Keratinocyte (primary cell): ENCODE measurements at regions not wholly inside any gene's neighbourhood (a gene's known extent, or its start where the extent isn't known, plus 50 kb on each side); places are given as distances from the start of the nearest gene placed in this dataset.

Experiments
- DNase-seq: peaks from one replicate; pipeline ENCODE4 v3.0.0-alpha.2; 2011; ENCODE audit warnings: low read depth, missing footprints, low spot score
- FAIRE-seq: peaks from 2 replicates; lab custom pipeline; 2011; peaks lifted over from hg19 to GRCh38; lab: Jason Lieb, UNC
- H2AFZ ChIP-seq: 2 replicates; pipeline ENCODE4 v1.6.0; 2012; ENCODE audit warnings: low read length, control low read depth, inconsistent platforms; ENCODE audit not compliant: control insufficient read depth
- H3K27ac ChIP-seq: 2 replicates; pipeline ENCODE4 v1.5.1; 2011; ENCODE audit warnings: low read length; ENCODE audit not compliant: control insufficient read depth, insufficient read depth
- H3K27me3 ChIP-seq: 3 replicates; pipeline ENCODE4 v1.6.0; 2011; ENCODE audit warnings: low read length; ENCODE audit not compliant: control insufficient read depth, insufficient read depth; ENCODE audit errors: extremely low read depth
- H3K36me3 ChIP-seq, 2 experiments: 2 replicates in 1 of 2; 3 replicates in 1 of 2; pipeline ENCODE4 v1.5.1; 2011; ENCODE audit warnings: low read length in 2 of 2, mild to moderate bottlenecking in 1 of 2; ENCODE audit not compliant: control insufficient read depth in 2 of 2, insufficient read depth in 2 of 2; ENCODE audit errors: extremely low read depth in 1 of 2
- H3K4me1 ChIP-seq: 3 replicates; pipeline ENCODE4 v1.5.1; 2011; ENCODE audit warnings: low read length; ENCODE audit not compliant: control insufficient read depth, insufficient read depth; ENCODE audit errors: extremely low read depth
- H3K4me2 ChIP-seq: 3 replicates; pipeline ENCODE4 v1.6.0; 2011; ENCODE audit warnings: low read depth, low read length; ENCODE audit not compliant: control insufficient read depth, insufficient read depth; ENCODE audit errors: extremely low read depth
- H3K4me3 ChIP-seq, 3 experiments: fragments of 200-600 bp in 1 of 3; sonication (generic) in 1 of 3; 2 replicates in 2 of 3; 3 replicates in 1 of 3; pipeline ENCODE4 v1.5.1; 2011 to 2016; ENCODE audit warnings: low read length in 3 of 3, mild to moderate bottlenecking in 3 of 3, control low read depth in 2 of 3, inconsistent platforms in 1 of 3, low read depth in 1 of 3, mixed read lengths in 1 of 3, mixed run types in 1 of 3, moderate library complexity in 1 of 3; ENCODE audit not compliant: control insufficient read depth in 2 of 3, insufficient read depth in 2 of 3; ENCODE audit errors: extremely low read depth in 1 of 3
- H3K79me2 ChIP-seq: 2 replicates; pipeline ENCODE4 v1.6.0; 2012; ENCODE audit warnings: low read length; ENCODE audit not compliant: control insufficient read depth, insufficient read depth
- H3K9ac ChIP-seq: 3 replicates; pipeline ENCODE4 v1.6.0; 2011; ENCODE audit warnings: low read length; ENCODE audit not compliant: control insufficient read depth, insufficient read depth; ENCODE audit errors: extremely low read depth
- H3K9me1 ChIP-seq: 3 replicates; pipeline ENCODE4 v1.6.0; 2011; ENCODE audit warnings: low read length; ENCODE audit not compliant: control insufficient read depth, insufficient read depth; ENCODE audit errors: extremely low read depth
- H3K9me3 ChIP-seq: 2 replicates; pipeline ENCODE4 v1.5.1; 2012; ENCODE audit warnings: low read depth, low read length; ENCODE audit not compliant: control insufficient read depth
- H4K20me1 ChIP-seq: 3 replicates; pipeline ENCODE4 v1.6.0; 2011; ENCODE audit warnings: low read length; ENCODE audit not compliant: control insufficient read depth, insufficient read depth; ENCODE audit errors: extremely low read depth
- CTCF ChIP-seq, 3 experiments: IDR thresholded peaks in 1 of 3; conservative IDR thresholded peaks in 1 of 3; optimal IDR thresholded peaks in 1 of 3; 2 replicates in 2 of 3; 3 replicates in 1 of 3; pipeline versions ENCODE3 to v1.5.1; 2011; ENCODE audit warnings: low read length in 3 of 3, mild to moderate bottlenecking in 3 of 3, moderate library complexity in 2 of 3, control low read depth in 1 of 3, inconsistent platforms in 1 of 3; ENCODE audit not compliant: insufficient read depth in 2 of 3; ENCODE audit errors: extremely low read depth in 1 of 3
- EZH2 ChIP-seq: IDR thresholded peaks from one replicate; pipeline ENCODE4 v1.6.1; 2012; ENCODE audit warnings: inconsistent platforms, mild to moderate bottlenecking, low read length, moderate library complexity
- dilution Hi-C: fragments of 300-500 bp; cut with MboI; formaldehyde crosslinking; loops from one replicate; pipeline ENCODE4 v1.7.0; 2020; ENCODE audit warnings: low sequenced_read_pairs; ENCODE audit not compliant: extremely low pct_ligation_motif_present

GRCh38 chr9:129349665-129349947 lies 171.5 kb upstream of the IER5L start:
- Histone ChIP-seq H3K27ac (no peak overlapping the region), H3K79me2 (no peaks in the 10 kb centered on the region), H3K4me1 (no peaks in the 10 kb centered on the region), H3K9me1 (no peaks in the 10 kb centered on the region), H3K4me2 (no peak overlapping the region), H4K20me1 (no peaks in the 10 kb centered on the region), H3K36me3 (no peaks in the 10 kb centered on the region), H3K27me3 (no peaks in the 10 kb centered on the region), H3K9ac (no peak overlapping the region), H3K4me3 (no peak overlapping the region), H2AFZ (no peak overlapping the region), H3K9me3 (no peaks in the 10 kb centered on the region)
- FAIRE-seq (no peak), DNase-seq (no peak)
- dilution Hi-C loops: no loop called here
- TF ChIP-seq EZH2 (no peak), CTCF (optimal IDR thresholded peaks at IDR 0.05 in 1 of 3, IDR thresholded peaks at IDR 0.05 in 1 of 3, conservative IDR thresholded peaks at IDR 0.05 in 1 of 3; ENCODE audit: extremely low read depth in 1 of 3, insufficient read depth in 2 of 3, low read length in 3 of 3) (no peak)

DNA sequence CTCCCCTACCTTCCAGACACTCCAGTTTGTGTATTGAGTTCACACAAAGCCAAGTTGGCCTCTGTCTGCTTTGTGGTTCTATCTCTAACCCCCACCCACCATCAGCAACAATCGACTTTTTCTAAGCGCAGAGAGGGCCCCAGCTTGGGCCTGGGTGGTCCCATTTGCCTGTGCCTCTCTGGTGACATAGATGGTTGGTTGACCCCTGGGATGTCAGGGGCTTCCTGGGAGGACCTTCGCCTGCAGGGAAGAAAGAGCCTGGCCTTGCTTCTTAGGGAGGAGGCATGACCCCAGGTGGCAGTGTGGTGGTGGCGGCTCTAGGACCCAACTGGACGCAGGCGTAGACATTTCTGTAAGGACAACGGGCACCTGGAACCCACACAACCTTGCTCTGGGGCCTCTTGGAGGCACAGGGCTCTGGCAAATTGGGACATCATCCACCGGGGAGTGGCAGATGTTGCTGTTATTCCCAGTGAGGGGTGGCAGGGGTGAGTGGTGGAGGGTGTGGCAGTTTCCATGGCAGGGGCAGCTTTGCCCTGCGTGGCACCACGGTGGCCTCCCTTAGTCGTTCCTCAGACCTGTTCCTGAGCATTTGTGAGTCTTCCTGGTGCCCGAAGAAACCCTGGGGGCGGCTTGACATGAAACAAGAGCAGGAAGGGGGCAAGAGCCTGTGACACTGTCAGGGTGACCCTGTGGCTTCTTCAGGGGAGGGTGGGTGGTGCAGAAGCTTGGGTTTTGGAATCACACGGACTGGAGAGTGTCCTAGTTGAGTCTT lies 171.0 kb upstream of the IER5L start:
- H3K27ac ChIP-seq: no peak overlapping the region
- H3K4me1 ChIP-seq: no peaks in the 10 kb centered on the region
- no peaks in the 10 kb centered on the region for H3K27me3 ChIP-seq
- H2AFZ ChIP-seq: no peak overlapping the region
- peaks cover 0 to under 1% of the 10 kb centered on the region in 2 experiments for H3K36me3 ChIP-seq
- no peaks in the 10 kb centered on the region for H3K9me3 ChIP-seq
- dilution Hi-C loops: no loop called here
- H4K20me1 ChIP-seq: no peaks in the 10 kb centered on the region
- no peak overlapping the region for H3K9ac ChIP-seq
- DNase-seq: no peak
- no peaks in the 10 kb centered on the region for H3K79me2 ChIP-seq
- no peak for TF ChIP-seq CTCF (optimal IDR thresholded peaks at IDR 0.05 in 1 of 3, IDR thresholded peaks at IDR 0.05 in 1 of 3, conservative IDR thresholded peaks at IDR 0.05 in 1 of 3; ENCODE audit: extremely low read depth in 1 of 3, insufficient read depth in 2 of 3, low read length in 3 of 3)
- no peak for TF ChIP-seq EZH2
- FAIRE-seq: no peak
- H3K4me2 ChIP-seq: no peak overlapping the region
- no peaks in the 10 kb centered on the region for H3K9me1 ChIP-seq
- H3K4me3 ChIP-seq: no peak overlapping the region
